ENCODE measurements at regions not wholly inside any gene's neighbourhood (a gene's known extent, or its start where the extent isn't known, plus 50 kb on each side); places are given as distances from the start of the nearest gene placed in this dataset.

- H3K9me3 ChIP-seq (ENCODE audit: control insufficient read depth, low read depth, low read length): no peaks in the 10 kb centered on the region
- DNase-seq: no peak
- H3K4me1 ChIP-seq (ENCODE audit: control insufficient read depth, insufficient read depth, low read length): no peaks in the 10 kb centered on the region
- H3K27ac ChIP-seq (ENCODE audit: low read length): no peak overlapping the region
- H3K36me3 ChIP-seq (ENCODE audit: control insufficient read depth, insufficient read depth, low read length): no peaks in the 10 kb centered on the region
- H3K4me3 ChIP-seq (ENCODE audit: low read length): no peak overlapping the region
- H3K27me3 ChIP-seq (ENCODE audit: control insufficient read depth, insufficient read depth, low read length): no peaks in the 10 kb centered on the region
These were observed 237.9 kb downstream of the SNCA start for GRCh38 chr4:89599026-89599425.

- no peak overlapping the region for H3K27ac ChIP-seq (ENCODE audit: low read length)
- no peaks in the 10 kb centered on the region for H3K27me3 ChIP-seq (ENCODE audit: control insufficient read depth, insufficient read depth, low read length)
- H3K4me3 ChIP-seq (ENCODE audit: low read length): no peak overlapping the region
- 71% methylated on average over 1 of the region's 1 CpG for WGBS (ENCODE audit: insufficient coverage, low lambda C conversion rate)
- H3K9me3 ChIP-seq (ENCODE audit: control insufficient read depth, low read depth, low read length): no peaks in the 10 kb centered on the region
- no peaks in the 10 kb centered on the region for H3K4me1 ChIP-seq (ENCODE audit: control insufficient read depth, insufficient read depth, low read length)
- DNase-seq: peak in 1 of 2 donors; percentile 5
- H3K36me3 ChIP-seq (ENCODE audit: control insufficient read depth, insufficient read depth, low read length): no peaks in the 10 kb centered on the region
These were observed 238.4 kb downstream of the SNCA start for GRCh38 chr4:89598602-89599001.

- Histone ChIP-seq H3K4me3 (ENCODE audit: low read length) (no peak overlapping the region), H3K4me1 (ENCODE audit: control insufficient read depth, insufficient read depth, low read length) (no peaks in the 10 kb centered on the region), H3K36me3 (ENCODE audit: control insufficient read depth, insufficient read depth, low read length) (no peaks in the 10 kb centered on the region), H3K27ac (ENCODE audit: low read length) (no peak overlapping the region), H3K27me3 (ENCODE audit: control insufficient read depth, insufficient read depth, low read length) (no peaks in the 10 kb centered on the region), H3K9me3 (ENCODE audit: control insufficient read depth, low read depth, low read length) (no peaks in the 10 kb centered on the region)
- no peak for DNase-seq
- 100% methylated on average over 1 of the region's 6 CpGs for WGBS (ENCODE audit: insufficient coverage, low lambda C conversion rate)
These were observed 241.7 kb downstream of the SNCA start for GRCh38 chr4:89595125-89595789.

GRCh38 chr4:89590128-89590527 is 246.8 kb downstream of the SNCA start:
- no peak overlapping the region for H3K4me3 ChIP-seq (ENCODE audit: low read length)
- no peaks in the 10 kb centered on the region for H3K4me1 ChIP-seq (ENCODE audit: control insufficient read depth, insufficient read depth, low read length)
- no peaks in the 10 kb centered on the region for H3K36me3 ChIP-seq (ENCODE audit: control insufficient read depth, insufficient read depth, low read length)
- H3K27ac ChIP-seq (ENCODE audit: low read length): no peak overlapping the region
- H3K9me3 ChIP-seq (ENCODE audit: control insufficient read depth, low read depth, low read length): no peaks in the 10 kb centered on the region
- WGBS (ENCODE audit: insufficient coverage, low lambda C conversion rate): no CpG with 5 or more reads among the region's 2 CpGs
- no peaks in the 10 kb centered on the region for H3K27me3 ChIP-seq (ENCODE audit: control insufficient read depth, insufficient read depth, low read length)
- DNase-seq: no peak

GRCh38 chr4:89588421-89588820 is 248.5 kb downstream of the SNCA start:
- H3K36me3 ChIP-seq (ENCODE audit: control insufficient read depth, insufficient read depth, low read length): no peaks in the 10 kb centered on the region
- no peaks in the 10 kb centered on the region for H3K27me3 ChIP-seq (ENCODE audit: control insufficient read depth, insufficient read depth, low read length)
- H3K9me3 ChIP-seq (ENCODE audit: control insufficient read depth, low read depth, low read length): no peaks in the 10 kb centered on the region
- DNase-seq: no peak
- H3K4me1 ChIP-seq (ENCODE audit: control insufficient read depth, insufficient read depth, low read length): no peaks in the 10 kb centered on the region
- no CpG with 5 or more reads among the region's 1 CpG for WGBS (ENCODE audit: insufficient coverage, low lambda C conversion rate)
- H3K4me3 ChIP-seq (ENCODE audit: low read length): no peak overlapping the region
- no peak overlapping the region for H3K27ac ChIP-seq (ENCODE audit: low read length)

- H3K27me3 ChIP-seq (ENCODE audit: control insufficient read depth, insufficient read depth, low read length): no peaks in the 10 kb centered on the region
- no peaks in the 10 kb centered on the region for H3K4me1 ChIP-seq (ENCODE audit: control insufficient read depth, insufficient read depth, low read length)
- no peak for DNase-seq
- no peaks in the 10 kb centered on the region for H3K36me3 ChIP-seq (ENCODE audit: control insufficient read depth, insufficient read depth, low read length)
- WGBS (ENCODE audit: insufficient coverage, low lambda C conversion rate): no CpG with 5 or more reads among the region's 2 CpGs
- H3K9me3 ChIP-seq (ENCODE audit: control insufficient read depth, low read depth, low read length): no peaks in the 10 kb centered on the region
- no peak overlapping the region for H3K27ac ChIP-seq (ENCODE audit: low read length)
- no peak overlapping the region for H3K4me3 ChIP-seq (ENCODE audit: low read length)
These were observed 249.6 kb downstream of the SNCA start for GRCh38 chr4:89587364-89587763.

GRCh38 chr4:89586864-89587263 is 250.1 kb downstream of the SNCA start:
- WGBS (ENCODE audit: insufficient coverage, low lambda C conversion rate): 63% methylated on average over 2 of the region's 2 CpGs
- Histone ChIP-seq H3K4me1 (ENCODE audit: control insufficient read depth, insufficient read depth, low read length) (no peaks in the 10 kb centered on the region), H3K36me3 (ENCODE audit: control insufficient read depth, insufficient read depth, low read length) (no peaks in the 10 kb centered on the region), H3K4me3 (ENCODE audit: low read length) (no peak overlapping the region), H3K27me3 (ENCODE audit: control insufficient read depth, insufficient read depth, low read length) (no peaks in the 10 kb centered on the region), H3K9me3 (ENCODE audit: control insufficient read depth, low read depth, low read length) (no peaks in the 10 kb centered on the region), H3K27ac (ENCODE audit: low read length) (no peak overlapping the region)
- no peak for DNase-seq

- 52% methylated on average over 2 of the region's 3 CpGs for WGBS (ENCODE audit: insufficient coverage, low lambda C conversion rate)
- no peaks in the 10 kb centered on the region for H3K4me1 ChIP-seq (ENCODE audit: control insufficient read depth, insufficient read depth, low read length)
- no peaks in the 10 kb centered on the region for H3K9me3 ChIP-seq (ENCODE audit: control insufficient read depth, low read depth, low read length)
- H3K36me3 ChIP-seq (ENCODE audit: control insufficient read depth, insufficient read depth, low read length): no peaks in the 10 kb centered on the region
- H3K27ac ChIP-seq (ENCODE audit: low read length): no peak overlapping the region
- peak; percentile 53 to 55 for DNase-seq
- H3K4me3 ChIP-seq (ENCODE audit: low read length): no peak overlapping the region
- H3K27me3 ChIP-seq (ENCODE audit: control insufficient read depth, insufficient read depth, low read length): no peaks in the 10 kb centered on the region
These were observed 250.6 kb downstream of the SNCA start for GRCh38 chr4:89586318-89586717.

GRCh38 chr4:89582756-89583505 is 254.0 kb downstream of the SNCA start:
- H3K4me3 ChIP-seq (ENCODE audit: low read length): no peak overlapping the region
- H3K9me3 ChIP-seq (ENCODE audit: control insufficient read depth, low read depth, low read length): no peaks in the 10 kb centered on the region
- WGBS (ENCODE audit: insufficient coverage, low lambda C conversion rate): no CpG with 5 or more reads among the region's 5 CpGs
- H3K27ac ChIP-seq (ENCODE audit: low read length): no peak overlapping the region
- peak in 1 of 2 donors; percentile 29 for DNase-seq
- H3K36me3 ChIP-seq (ENCODE audit: control insufficient read depth, insufficient read depth, low read length): no peaks in the 10 kb centered on the region
- H3K27me3 ChIP-seq (ENCODE audit: control insufficient read depth, insufficient read depth, low read length): no peaks in the 10 kb centered on the region
- H3K4me1 ChIP-seq (ENCODE audit: control insufficient read depth, insufficient read depth, low read length): no peaks in the 10 kb centered on the region

GRCh38 chr4:89579771-89580170 is 257.2 kb downstream of the SNCA start:
- Histone ChIP-seq H3K27ac (ENCODE audit: low read length) (no peak overlapping the region), H3K36me3 (ENCODE audit: control insufficient read depth, insufficient read depth, low read length) (no peaks in the 10 kb centered on the region), H3K4me3 (ENCODE audit: low read length) (no peak overlapping the region), H3K27me3 (ENCODE audit: control insufficient read depth, insufficient read depth, low read length) (no peaks in the 10 kb centered on the region), H3K9me3 (ENCODE audit: control insufficient read depth, low read depth, low read length) (no peaks in the 10 kb centered on the region), H3K4me1 (ENCODE audit: control insufficient read depth, insufficient read depth, low read length) (peaks cover 23% of the 10 kb centered on the region)
- WGBS (ENCODE audit: insufficient coverage, low lambda C conversion rate): no CpG with 5 or more reads among the region's 1 CpG
- DNase-seq: peak; percentile 52 to 70

- peaks cover 39% of the 10 kb centered on the region for H3K4me1 ChIP-seq (ENCODE audit: control insufficient read depth, insufficient read depth, low read length)
- H3K4me3 ChIP-seq (ENCODE audit: low read length): no peak overlapping the region
- H3K36me3 ChIP-seq (ENCODE audit: control insufficient read depth, insufficient read depth, low read length): no peaks in the 10 kb centered on the region
- DNase-seq: peak; percentile 23 to 67
- H3K27ac ChIP-seq (ENCODE audit: low read length): peak overlapping the region; percentile 47
- H3K27me3 ChIP-seq (ENCODE audit: control insufficient read depth, insufficient read depth, low read length): no peaks in the 10 kb centered on the region
- H3K9me3 ChIP-seq (ENCODE audit: control insufficient read depth, low read depth, low read length): no peaks in the 10 kb centered on the region
These were observed 260.7 kb downstream of the SNCA start for GRCh38 chr4:89576246-89576645.
